Transverse colon (tissue), 4 donors: ENCODE measurements at regions not wholly inside any gene's neighbourhood (a gene's known extent, or its start where the extent isn't known, plus 50 kb on each side); places are given as distances from the start of the nearest gene placed in this dataset.

Source experiments
- CTCF ChIP-seq, 5 experiments: fragments of 200-600 bp in 3 of 5; fragments of 450-650 bp in 2 of 5; sonication (generic) in 3 of 5; IDR thresholded peaks; 1 replicate in 2 of 5; 2 replicates in 3 of 5; pipeline ENCODE4 v1.5.1; 2016 to 2017; ENCODE audit warnings: antibody characterized with exemption in 5 of 5, inconsistent platforms in 3 of 5, mild to moderate bottlenecking in 2 of 5, moderate library complexity in 1 of 5
- EP300 ChIP-seq: sonication (generic); formaldehyde crosslinking; IDR thresholded peaks from one replicate; pipeline ENCODE4 v1.6.1; 2017; ENCODE audit warnings: antibody characterized with exemption, low read depth
- POLR2A ChIP-seq: fragments of 450-650 bp; IDR thresholded peaks from one replicate; pipeline ENCODE4 v1.6.1; 2016; ENCODE audit warnings: antibody characterized with exemption, mild to moderate bottlenecking, moderate library complexity
- POLR2AphosphoS5 ChIP-seq, 3 donors: sonication (generic); formaldehyde crosslinking; IDR thresholded peaks; one replicate each; pipeline ENCODE4 v1.6.1; 2016; ENCODE audit warnings: antibody characterized with exemption in 3 of 3

GRCh38 chr10:108608860-108609259 lies 1314.5 kb downstream of the XPNPEP1 start:
- no peak for TF ChIP-seq CTCF (IDR thresholded peaks at IDR 0.05)
- TF ChIP-seq POLR2A = no peak
- TF ChIP-seq EP300 = no peak
- no peak for TF ChIP-seq POLR2AphosphoS5 (IDR thresholded peaks at IDR 0.05)
